GM18505 (cell line): ENCODE measurements at regions not wholly inside any gene's neighbourhood (a gene's known extent, or its start where the extent isn't known, plus 50 kb on each side); places are given as distances from the start of the nearest gene placed in this dataset.

Source experiments
- ATAC-seq: cut with Tn5 transposase; IDR thresholded peaks from one replicate; pipeline ENCODE4 v1.9.1; 2021; ENCODE audit not compliant: unreplicated experiment
- POLR2A ChIP-seq: IDR thresholded peaks from 4 replicates; pipeline ENCODE4 v1.6.1; 2011; ENCODE audit warnings: borderline replicate concordance; ENCODE audit not compliant: insufficient read depth, insufficient read length; ENCODE audit errors: extremely low read depth

GRCh38 chr13:88526186-88526852, 855.1 kb downstream of the SLITRK5 start:
- ATAC-seq = no peak
- TF ChIP-seq POLR2A = no peak

- no peak for ATAC-seq
- no peak for TF ChIP-seq POLR2A
Observed at GRCh38 chr13:88526853-88527215, 855.7 kb downstream of the SLITRK5 start.

- ATAC-seq = no peak
- TF ChIP-seq POLR2A = no peak
Observed at GRCh38 chr13:88541994-88542393, 870.8 kb downstream of the SLITRK5 start.

GRCh38 chr13:88544836-88545235, 873.7 kb downstream of the SLITRK5 start:
- TF ChIP-seq POLR2A = no peak
- ATAC-seq = no peak

- ATAC-seq = no peak
- TF ChIP-seq POLR2A = no peak
Observed at GRCh38 chr13:88552966-88553365, 881.8 kb downstream of the SLITRK5 start.

GRCh38 chr13:88565566-88565965, 894.4 kb downstream of the SLITRK5 start:
- ATAC-seq = no peak
- TF ChIP-seq POLR2A = no peak

GRCh38 chr13:88585861-88586260, 914.7 kb downstream of the SLITRK5 start:
- TF ChIP-seq POLR2A = no peak

GRCh38 chr13:88586263-88586662, 915.1 kb downstream of the SLITRK5 start:
- no peak for ATAC-seq
- TF ChIP-seq POLR2A = no peak

More at GRCh38 chr13:88585861-88586260, 914.7 kb downstream of the SLITRK5 start:
- ATAC-seq = no peak

- TF ChIP-seq POLR2A = no peak
- no peak for ATAC-seq
Observed at GRCh38 chr13:88590574-88590973, 919.4 kb downstream of the SLITRK5 start.

GRCh38 chr13:88592105-88592504, 920.9 kb downstream of the SLITRK5 start:
- no peak for TF ChIP-seq POLR2A
- ATAC-seq = no peak

- ATAC-seq = no peak
Observed at GRCh38 chr13:88601949-88602348, 930.8 kb downstream of the SLITRK5 start.

GRCh38 chr13:88602786-88603777, 931.9 kb downstream of the SLITRK5 start:
- no peak for TF ChIP-seq POLR2A
- no peak for ATAC-seq

More at GRCh38 chr13:88601949-88602348, 930.8 kb downstream of the SLITRK5 start:
- TF ChIP-seq POLR2A = no peak

GRCh38 chr13:88617176-88617575, 946.0 kb downstream of the SLITRK5 start:
- no peak for ATAC-seq

More at GRCh38 chr13:88617176-88617575, 946.0 kb downstream of the SLITRK5 start:
- no peak for TF ChIP-seq POLR2A
